ENCODE measurements at regions not wholly inside any gene's neighbourhood (a gene's known extent, or its start where the extent isn't known, plus 50 kb on each side); places are given as distances from the start of the nearest gene placed in this dataset.

- WGBS, 2 donors: 79 to 85% methylated on average over 2 of the region's 2 CpGs
- H3K4me3 ChIP-seq: no peak overlapping the region
- H3K27me3 ChIP-seq (ENCODE audit: control insufficient read depth in 3 of 3, insufficient read depth in 3 of 3, low read length in 2 of 3): peaks cover 0 to 18% (median 3%) of the 10 kb centered on the region in 3 donors
- H3K4me1 ChIP-seq (ENCODE audit: control insufficient read depth in 5 of 5, insufficient read depth in 5 of 5, low read length in 5 of 5): peaks cover 0 to 14% (median 3%) of the 10 kb centered on the region in 5 donors
- ATAC-seq (ENCODE audit: insufficient read depth, low FRiP score) (no peak), DNase-seq (peak; percentile 57 to 90 (median 81))
- no peaks in the 10 kb centered on the region for H3K36me3 ChIP-seq (ENCODE audit: control insufficient read depth in 4 of 4, insufficient read depth in 4 of 4, low read length in 4 of 4)
- peaks cover 0 to 13% (median 3%) of the 10 kb centered on the region in 4 donors for H3K9me3 ChIP-seq (ENCODE audit: control insufficient read depth in 4 of 4, insufficient read depth in 3 of 4, low read length in 3 of 4)
- H3K9ac ChIP-seq (ENCODE audit: insufficient read depth in 1 of 2, low read length in 2 of 2): no peak overlapping the region
- no peak for TF ChIP-seq CTCF (IDR thresholded peaks at IDR 0.05; ENCODE audit: control extremely low read depth, extremely low read depth)
- no peak overlapping the region for H3K27ac ChIP-seq (ENCODE audit: low read depth in 1 of 2, low read length in 1 of 2)
These were observed 438.2 kb upstream of the PROK2 start for GRCh38 chr3:72223116-72223515.

GRCh38 chr3:72222410-72222809, 437.5 kb upstream of the PROK2 start:
- peak in 2 of 3 donors; percentile 50 to 67 for DNase-seq
- H3K4me1 ChIP-seq (ENCODE audit: control insufficient read depth in 5 of 5, insufficient read depth in 5 of 5, low read length in 5 of 5): peaks cover 0 to 14% (median 3%) of the 10 kb centered on the region in 5 donors
- no peak overlapping the region for H3K9ac ChIP-seq (ENCODE audit: insufficient read depth in 1 of 2, low read length in 2 of 2)
- no peaks in the 10 kb centered on the region for H3K36me3 ChIP-seq (ENCODE audit: control insufficient read depth in 4 of 4, insufficient read depth in 4 of 4, low read length in 4 of 4)
- H3K27me3 ChIP-seq (ENCODE audit: control insufficient read depth in 3 of 3, insufficient read depth in 3 of 3, low read length in 2 of 3): peaks cover 0 to 12% (median 0%) of the 10 kb centered on the region in 3 donors
- TF ChIP-seq CTCF (IDR thresholded peaks at IDR 0.05; ENCODE audit: control extremely low read depth, extremely low read depth): no peak
- H3K27ac ChIP-seq (ENCODE audit: low read depth in 1 of 2, low read length in 1 of 2): no peak overlapping the region
- no peak overlapping the region for H3K4me3 ChIP-seq
- 84 to 85% methylated on average over 9 of the region's 9 CpGs for WGBS, 2 donors
- peaks cover 0 to 13% (median 4%) of the 10 kb centered on the region in 4 donors for H3K9me3 ChIP-seq (ENCODE audit: control insufficient read depth in 4 of 4, insufficient read depth in 3 of 4, low read length in 3 of 4)
- no peak for ATAC-seq (ENCODE audit: insufficient read depth, low FRiP score)

- DNase-seq: no peak
- H3K9ac ChIP-seq (ENCODE audit: insufficient read depth in 1 of 2, low read length in 2 of 2): no peak overlapping the region
- no peak for ATAC-seq (ENCODE audit: insufficient read depth, low FRiP score)
- TF ChIP-seq CTCF (IDR thresholded peaks at IDR 0.05; ENCODE audit: control extremely low read depth, extremely low read depth): no peak
- 83 to 90% methylated on average over 6 of the region's 6 CpGs for WGBS, 2 donors
- H3K4me3 ChIP-seq: no peak overlapping the region
- H3K4me1 ChIP-seq (ENCODE audit: control insufficient read depth in 5 of 5, insufficient read depth in 5 of 5, low read length in 5 of 5): peaks cover 0 to 14% (median 3%) of the 10 kb centered on the region in 5 donors
- H3K36me3 ChIP-seq (ENCODE audit: control insufficient read depth in 4 of 4, insufficient read depth in 4 of 4, low read length in 4 of 4): no peaks in the 10 kb centered on the region
- no peak overlapping the region for H3K27ac ChIP-seq (ENCODE audit: low read depth in 1 of 2, low read length in 1 of 2)
- peaks cover 0 to 13% (median 4%) of the 10 kb centered on the region in 4 donors for H3K9me3 ChIP-seq (ENCODE audit: control insufficient read depth in 4 of 4, insufficient read depth in 3 of 4, low read length in 3 of 4)
- H3K27me3 ChIP-seq (ENCODE audit: control insufficient read depth in 3 of 3, insufficient read depth in 3 of 3, low read length in 2 of 3): peaks cover 0 to 12% (median 0%) of the 10 kb centered on the region in 3 donors
These were observed 436.0 kb upstream of the PROK2 start for GRCh38 chr3:72220946-72221345.

- TF ChIP-seq CTCF (IDR thresholded peaks at IDR 0.05; ENCODE audit: control extremely low read depth, extremely low read depth): no peak
- Histone ChIP-seq H3K27ac (ENCODE audit: low read depth in 1 of 2, low read length in 1 of 2) (no peak overlapping the region), H3K27me3 (ENCODE audit: control insufficient read depth in 3 of 3, insufficient read depth in 3 of 3, low read length in 2 of 3) (peaks cover 0 to 12% (median 0%) of the 10 kb centered on the region in 3 donors), H3K9ac (ENCODE audit: insufficient read depth in 1 of 2, low read length in 2 of 2) (no peak overlapping the region), H3K9me3 (ENCODE audit: control insufficient read depth in 4 of 4, insufficient read depth in 3 of 4, low read length in 3 of 4) (peaks cover 0 to 4% (median 2%) of the 10 kb centered on the region in 4 donors), H3K4me1 (ENCODE audit: control insufficient read depth in 5 of 5, insufficient read depth in 5 of 5, low read length in 5 of 5) (peaks cover 0 to 14% (median 3%) of the 10 kb centered on the region in 5 donors), H3K4me3 (no peak overlapping the region), H3K36me3 (ENCODE audit: control insufficient read depth in 4 of 4, insufficient read depth in 4 of 4, low read length in 4 of 4) (no peaks in the 10 kb centered on the region)
- DNase-seq (no peak), ATAC-seq (ENCODE audit: insufficient read depth, low FRiP score) (no peak)
- WGBS, 2 donors: 95% methylated on average over 3 of the region's 3 CpGs
These were observed 434.8 kb upstream of the PROK2 start for GRCh38 chr3:72219752-72220151.
